Breast epithelium (tissue), 4 donors: ENCODE measurements at regions not wholly inside any gene's neighbourhood (a gene's known extent, or its start where the extent isn't known, plus 50 kb on each side); places are given as distances from the start of the nearest gene placed in this dataset.
"Not testable (repeated sequence)": the region's sequence is repeated elsewhere in the genome, so short reads cannot be mapped to it uniquely, and the experiment has no call there.

Experiments
- DNase-seq, 2 donors: peaks; one replicate each; pipeline ENCODE4 v3.0.0-alpha.2; 2019; ENCODE audit warnings: low spot score in 2 of 2
- H3K27ac ChIP-seq, 2 donors: fragments of 200-600 bp; sonication (generic) in 1 of 2; one replicate each; pipeline ENCODE4 v1.5.1; 2016 to 2019; ENCODE audit warnings: mild to moderate bottlenecking in 1 of 2
- H3K27me3 ChIP-seq, 2 donors: fragments of 200-600 bp; sonication (generic) in 1 of 2; one replicate each; pipeline versions ENCODE4 v1.5.1 to v1.6.0; 2017 to 2019; ENCODE audit warnings: control low read depth in 1 of 2, mild to moderate bottlenecking in 1 of 2
- H3K36me3 ChIP-seq: fragments of 200-600 bp; one replicate; pipeline ENCODE4 v1.5.1; 2019
- H3K4me1 ChIP-seq, 2 donors: fragments of 200-600 bp; sonication (generic); one replicate each; pipeline ENCODE4 v1.5.1; 2016 to 2019; ENCODE audit warnings: control low read depth in 1 of 2
- H3K4me3 ChIP-seq, 3 donors: fragments of 200-600 bp; sonication (generic); 1 replicate in 2 of 3; 2 replicates in 1 of 3; pipeline ENCODE4 v1.5.1; 2016 to 2019; ENCODE audit warnings: mild to moderate bottlenecking in 3 of 3, moderate library complexity in 2 of 3
- H3K9me3 ChIP-seq, 2 donors: fragments of 200-600 bp; sonication (generic) in 1 of 2; one replicate each; pipeline ENCODE4 v1.5.1; 2016 to 2019; ENCODE audit warnings: control low read depth in 1 of 2
- CTCF ChIP-seq, 3 donors: fragments of 450-650 bp; IDR thresholded peaks; one replicate each; pipeline ENCODE4 v1.5.1; 2016 to 2017; ENCODE audit warnings: antibody characterized with exemption in 3 of 3, mild to moderate bottlenecking in 3 of 3, moderate library complexity in 3 of 3
- POLR2A ChIP-seq: fragments of 450-650 bp; IDR thresholded peaks from one replicate; pipeline ENCODE4 v1.6.1; 2016; ENCODE audit warnings: antibody characterized with exemption, mild to moderate bottlenecking, moderate library complexity
- POLR2AphosphoS5 ChIP-seq, 3 donors: sonication (generic); formaldehyde crosslinking; IDR thresholded peaks; one replicate each; pipeline ENCODE4 v1.6.1; 2017; ENCODE audit warnings: antibody characterized with exemption in 3 of 3
- intact Hi-C: fragments of 100-400 bp; cut with DNase I; formaldehyde crosslinking; loops from one replicate; pipeline ENCODE4 v1.15.1; 2023; ENCODE audit warnings: low total_unique reads

GRCh38 chr5:44674461-44674860 lies 134.3 kb upstream of the MRPS30 start:
- H3K27ac ChIP-seq = no peak overlapping the region
- intact Hi-C loops = no loop called here
- no peaks in the 10 kb centered on the region for H3K36me3 ChIP-seq
- TF ChIP-seq POLR2AphosphoS5 (IDR thresholded peaks at IDR 0.05) (no peak), CTCF (IDR thresholded peaks at IDR 0.05) (no peak), POLR2A (no peak)
- no peaks in the 10 kb centered on the region for H3K4me1 ChIP-seq
- no peak overlapping the region for H3K4me3 ChIP-seq
- H3K27me3 ChIP-seq = no peaks in the 10 kb centered on the region
- DNase-seq = no peak
- H3K9me3 ChIP-seq = no peaks in the 10 kb centered on the region

- H3K27me3 ChIP-seq, H3K4me3 ChIP-seq, H3K27ac ChIP-seq, H3K36me3 ChIP-seq, intact Hi-C loops, DNase-seq, H3K4me1 ChIP-seq, H3K9me3 ChIP-seq: not testable (repeated sequence)
These were observed 140.3 kb upstream of the MRPS30 start for GRCh38 chr5:44668471-44668870.

GRCh38 chr5:44665101-44665701 lies 143.5 kb upstream of the MRPS30 start:
- TF ChIP-seq POLR2AphosphoS5 (IDR thresholded peaks at IDR 0.05) = no peak
- no peak for TF ChIP-seq POLR2A
- no peak for TF ChIP-seq CTCF (IDR thresholded peaks at IDR 0.05)
- no peaks in the 10 kb centered on the region for H3K27me3 ChIP-seq
- no peak for DNase-seq
- H3K4me1 ChIP-seq = no peaks in the 10 kb centered on the region
- H3K4me3 ChIP-seq = no peak overlapping the region
- no peaks in the 10 kb centered on the region for H3K36me3 ChIP-seq
- no peaks in the 10 kb centered on the region for H3K9me3 ChIP-seq
- no peak overlapping the region for H3K27ac ChIP-seq
- intact Hi-C loops = no loop called here

- no peaks in the 10 kb centered on the region for H3K27me3 ChIP-seq
- H3K4me1 ChIP-seq = no peaks in the 10 kb centered on the region
- no peaks in the 10 kb centered on the region for H3K9me3 ChIP-seq
- no peak for TF ChIP-seq POLR2AphosphoS5 (IDR thresholded peaks at IDR 0.05)
- TF ChIP-seq POLR2A = no peak
- no peak for TF ChIP-seq CTCF (IDR thresholded peaks at IDR 0.05)
- intact Hi-C loops = no loop called here
- no peak overlapping the region for H3K27ac ChIP-seq
- DNase-seq = no peak
- no peaks in the 10 kb centered on the region for H3K36me3 ChIP-seq
- no peak overlapping the region for H3K4me3 ChIP-seq
These were observed 144.0 kb upstream of the MRPS30 start for GRCh38 chr5:44664711-44665100.

GRCh38 chr5:44663991-44664710 lies 144.6 kb upstream of the MRPS30 start:
- H3K4me1 ChIP-seq = no peaks in the 10 kb centered on the region
- H3K27ac ChIP-seq = no peak overlapping the region
- H3K9me3 ChIP-seq = no peaks in the 10 kb centered on the region
- no peak for DNase-seq
- H3K27me3 ChIP-seq = no peaks in the 10 kb centered on the region
- H3K4me3 ChIP-seq = no peak overlapping the region
- intact Hi-C loops = no loop called here
- no peak for TF ChIP-seq CTCF (IDR thresholded peaks at IDR 0.05)
- no peak for TF ChIP-seq POLR2A
- TF ChIP-seq POLR2AphosphoS5 (IDR thresholded peaks at IDR 0.05) = no peak
- H3K36me3 ChIP-seq = no peaks in the 10 kb centered on the region
